DND-41 (cell line): ENCODE measurements at regions not wholly inside any gene's neighbourhood (a gene's known extent, or its start where the extent isn't known, plus 50 kb on each side); places are given as distances from the start of the nearest gene placed in this dataset.

ENCODE experiments used
- ATAC-seq: fragments of 200-7000 bp; cut with Tn5 transposase; 3 replicates; pipeline ENCODE4 v1.9.1; 2021; ENCODE audit warnings: low read depth; ENCODE audit not compliant: insufficient read depth
- DNase-seq: peaks from one replicate; pipeline ENCODE4 v3.0.0-alpha.2; 2020
- H2AFZ ChIP-seq: 2 replicates; pipeline ENCODE4 v1.6.0; 2012; ENCODE audit warnings: low read depth, low read length
- H3K27ac ChIP-seq: 2 replicates; pipeline ENCODE4 v1.5.1; 2012; ENCODE audit warnings: low read length, inconsistent platforms
- H3K27me3 ChIP-seq: fragments of 200-600 bp; sonication (generic); 2 replicates; pipeline ENCODE4 v1.6.0; 2012; ENCODE audit warnings: low read length, mild to moderate bottlenecking, inconsistent platforms; ENCODE audit not compliant: insufficient read depth, poor library complexity
- H3K36me3 ChIP-seq: 2 replicates; pipeline ENCODE4 v1.5.1; 2012; ENCODE audit warnings: low read length, inconsistent platforms; ENCODE audit not compliant: insufficient read depth
- H3K4me1 ChIP-seq: 2 replicates; pipeline ENCODE4 v1.5.1; 2012; ENCODE audit warnings: mild to moderate bottlenecking, low read length; ENCODE audit not compliant: insufficient read depth
- H3K4me2 ChIP-seq: 2 replicates; pipeline ENCODE4 v1.6.0; 2012; ENCODE audit warnings: mild to moderate bottlenecking, moderate library complexity, low read length, inconsistent platforms; ENCODE audit not compliant: insufficient read depth
- H3K4me3 ChIP-seq, 2 experiments: fragments of 200-600 bp in 1 of 2; shearing (Covaris generic) in 1 of 2; 2 replicates each; pipeline ENCODE4 v1.5.1; 2012 to 2016; ENCODE audit warnings: inconsistent platforms in 2 of 2, low read length in 2 of 2, mild to moderate bottlenecking in 2 of 2, low read depth in 1 of 2, moderate library complexity in 1 of 2
- H3K79me2 ChIP-seq: 2 replicates; pipeline ENCODE4 v1.6.0; 2012; ENCODE audit warnings: low read length, inconsistent platforms; ENCODE audit not compliant: insufficient read depth
- H3K9ac ChIP-seq: 2 replicates; pipeline ENCODE4 v1.6.0; 2012; ENCODE audit warnings: low read depth, mild to moderate bottlenecking, inconsistent platforms, low read length, moderate library complexity
- H3K9me3 ChIP-seq: 2 replicates; pipeline ENCODE4 v1.5.1; 2012; ENCODE audit warnings: low read length, moderate library complexity, mild to moderate bottlenecking, inconsistent platforms; ENCODE audit not compliant: insufficient read depth, severe bottlenecking
- H4K20me1 ChIP-seq: 2 replicates; pipeline ENCODE4 v1.6.0; 2012; ENCODE audit warnings: low read length; ENCODE audit not compliant: insufficient read depth
- CTCF ChIP-seq: IDR thresholded peaks from 2 replicates; pipeline ENCODE4 v1.5.1; 2012; ENCODE audit warnings: borderline replicate concordance, low read length, moderate library complexity, mild to moderate bottlenecking; ENCODE audit not compliant: poor library complexity, severe bottlenecking; ENCODE audit errors: extremely low read depth
- EZH2 ChIP-seq: IDR thresholded peaks from 3 replicates; pipeline ENCODE4 v1.6.1; 2012; ENCODE audit warnings: borderline replicate concordance, low read depth, mild to moderate bottlenecking, moderate library complexity, low read length, inconsistent platforms; ENCODE audit not compliant: severe bottlenecking

- Histone ChIP-seq H3K79me2 (no peaks in the 10 kb centered on the region), H3K27me3 (no peaks in the 10 kb centered on the region), H3K27ac (no peak overlapping the region), H3K4me3 (no peak overlapping the region), H3K9me3 (peaks cover 10% of the 10 kb centered on the region), H3K9ac (no peak overlapping the region), H4K20me1 (no peaks in the 10 kb centered on the region), H3K4me1 (no peaks in the 10 kb centered on the region), H3K36me3 (no peaks in the 10 kb centered on the region), H3K4me2 (no peak overlapping the region), H2AFZ (no peak overlapping the region)
- no peak for TF ChIP-seq EZH2
- TF ChIP-seq CTCF, result no peak
- ATAC-seq (no peak), DNase-seq (no peak)
Measured at GRCh38 chr2:189940913-189941312, 121.6 kb downstream of the MSTN start.

GRCh38 chr2:189937691-189938090 is 124.8 kb downstream of the MSTN start:
- no peak overlapping the region for H3K4me2 ChIP-seq
- H3K9me3 ChIP-seq, result peaks cover 2% of the 10 kb centered on the region
- no peaks in the 10 kb centered on the region for H4K20me1 ChIP-seq
- H3K4me3 ChIP-seq, result no peak overlapping the region
- no peak for TF ChIP-seq EZH2
- TF ChIP-seq CTCF, result no peak
- no peaks in the 10 kb centered on the region for H3K27me3 ChIP-seq
- no peak overlapping the region for H3K27ac ChIP-seq
- H3K9ac ChIP-seq, result no peak overlapping the region
- no peaks in the 10 kb centered on the region for H3K79me2 ChIP-seq
- H3K36me3 ChIP-seq, result no peaks in the 10 kb centered on the region
- no peak overlapping the region for H2AFZ ChIP-seq
- ATAC-seq, result no peak
- DNase-seq, result no peak
- no peaks in the 10 kb centered on the region for H3K4me1 ChIP-seq

DNA sequence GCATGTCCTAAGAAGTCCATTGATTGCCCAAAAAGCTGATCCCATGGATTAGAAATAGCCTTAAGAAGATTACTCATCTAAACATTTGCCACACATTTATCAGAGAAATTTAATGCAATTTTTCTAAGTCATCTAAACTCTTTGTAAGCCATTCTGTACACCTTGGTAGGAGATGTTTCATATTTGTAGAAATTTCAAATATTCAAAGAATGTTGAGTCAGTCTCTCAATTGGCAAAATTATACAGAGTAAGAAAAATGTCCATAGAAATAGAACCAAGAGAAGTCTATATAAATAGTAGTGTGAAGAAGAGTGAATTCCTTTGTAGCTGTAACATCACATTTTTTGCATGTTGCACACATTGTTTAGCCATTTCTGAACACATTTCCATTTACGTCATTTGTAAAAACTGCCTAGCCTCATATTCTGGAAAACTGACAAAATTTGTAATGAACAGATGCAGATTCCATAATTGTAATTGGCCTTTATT is 128.6 kb downstream of the MSTN start:
- Histone ChIP-seq H3K27me3 (no peaks in the 10 kb centered on the region), H3K27ac (no peak overlapping the region), H3K4me1 (no peaks in the 10 kb centered on the region), H3K9ac (no peak overlapping the region), H3K79me2 (no peaks in the 10 kb centered on the region), H4K20me1 (no peaks in the 10 kb centered on the region), H3K4me2 (no peak overlapping the region), H3K4me3 (no peak overlapping the region), H3K36me3 (no peaks in the 10 kb centered on the region), H3K9me3 (no peaks in the 10 kb centered on the region), H2AFZ (no peak overlapping the region)
- ATAC-seq (no peak), DNase-seq (no peak)
- TF ChIP-seq EZH2, result no peak
- TF ChIP-seq CTCF, result no peak

GRCh38 chr2:189933041-189933440 is 129.5 kb downstream of the MSTN start:
- H3K9ac ChIP-seq, result no peak overlapping the region
- H4K20me1 ChIP-seq, result no peaks in the 10 kb centered on the region
- H3K4me3 ChIP-seq, result no peak overlapping the region
- no peak for DNase-seq
- no peaks in the 10 kb centered on the region for H3K4me1 ChIP-seq
- H3K79me2 ChIP-seq, result no peaks in the 10 kb centered on the region
- no peaks in the 10 kb centered on the region for H3K36me3 ChIP-seq
- ATAC-seq, result no peak
- no peak overlapping the region for H3K4me2 ChIP-seq
- TF ChIP-seq EZH2 (no peak), CTCF (no peak)
- H3K27ac ChIP-seq, result no peak overlapping the region
- H2AFZ ChIP-seq, result no peak overlapping the region
- H3K9me3 ChIP-seq, result no peaks in the 10 kb centered on the region
- no peaks in the 10 kb centered on the region for H3K27me3 ChIP-seq
